ENCODE measurements at regions not wholly inside any gene's neighbourhood (a gene's known extent, or its start where the extent isn't known, plus 50 kb on each side); places are given as distances from the start of the nearest gene placed in this dataset.

DNA sequence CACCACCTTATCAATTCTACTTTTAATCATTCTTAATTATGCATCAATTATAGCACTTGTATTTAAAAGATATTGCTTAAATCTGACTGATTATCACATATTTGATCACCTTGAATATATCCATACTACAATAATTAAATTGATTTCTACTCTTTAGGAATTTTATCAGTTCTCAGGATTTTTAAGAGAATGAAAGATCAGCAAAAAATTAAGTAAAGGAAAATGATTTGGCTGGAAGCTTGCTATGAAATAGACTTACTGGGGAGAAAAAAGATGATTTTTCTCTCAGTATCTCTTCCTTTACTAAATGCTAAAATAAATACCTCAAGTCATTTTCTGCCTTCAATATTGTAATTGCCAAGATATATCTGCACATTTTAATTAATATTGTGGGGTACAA lies 848.6 kb downstream of the LTN1 start:
- H3K4me3 ChIP-seq (ENCODE audit: low read length in 3 of 3) = no peak overlapping the region
- H3K9ac ChIP-seq (ENCODE audit: low read depth in 1 of 3, low read length in 3 of 3) = no peak overlapping the region
- H3K36me3 ChIP-seq (ENCODE audit: control insufficient read depth in 3 of 3, insufficient read depth in 3 of 3, low read length in 3 of 3) = no peaks in the 10 kb centered on the region
- peaks cover 0 to 8% (median 0%) of the 10 kb centered on the region in 3 donors for H3K9me3 ChIP-seq (ENCODE audit: control insufficient read depth in 3 of 3, low read length in 3 of 3)
- H3K4me1 ChIP-seq (ENCODE audit: control insufficient read depth in 3 of 3, insufficient read depth in 3 of 3, low read length in 3 of 3) = peaks cover 0 to 7% (median 0%) of the 10 kb centered on the region in 3 donors
- no peaks in the 10 kb centered on the region for H3K27me3 ChIP-seq (ENCODE audit: control insufficient read depth in 3 of 3, insufficient read depth in 3 of 3, low read length in 3 of 3)
- H3K27ac ChIP-seq (ENCODE audit: low read depth, low read length) = no peak overlapping the region

DNA sequence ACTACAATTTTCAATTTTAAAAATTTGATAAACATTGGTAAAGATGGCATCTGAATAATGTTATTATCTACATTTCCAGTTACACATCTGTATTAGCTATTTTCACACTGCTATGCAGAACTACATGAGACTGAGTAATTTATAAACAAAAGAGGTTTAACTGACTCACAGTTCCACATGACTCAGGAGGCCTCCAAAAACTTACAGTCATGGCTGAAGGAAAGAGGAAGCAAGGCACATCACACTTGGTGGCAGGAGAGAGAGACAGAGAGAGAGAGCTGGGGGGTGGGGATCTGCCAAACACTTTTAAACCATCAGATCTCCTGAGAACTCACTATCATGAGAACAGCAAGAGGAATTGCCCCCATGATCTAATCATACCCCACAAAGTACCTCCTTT lies 850.0 kb downstream of the LTN1 start:
- Histone ChIP-seq H3K9ac (ENCODE audit: low read depth in 1 of 3, low read length in 3 of 3) (no peak overlapping the region), H3K4me3 (ENCODE audit: low read length in 3 of 3) (no peak overlapping the region), H3K9me3 (ENCODE audit: control insufficient read depth in 3 of 3, low read length in 3 of 3) (peaks cover 0 to 10% (median 0%) of the 10 kb centered on the region in 3 donors), H3K4me1 (ENCODE audit: control insufficient read depth in 3 of 3, insufficient read depth in 3 of 3, low read length in 3 of 3) (no peaks in the 10 kb centered on the region), H3K27ac (ENCODE audit: low read depth, low read length) (no peak overlapping the region), H3K27me3 (ENCODE audit: control insufficient read depth in 3 of 3, insufficient read depth in 3 of 3, low read length in 3 of 3) (no peaks in the 10 kb centered on the region), H3K36me3 (ENCODE audit: control insufficient read depth in 3 of 3, insufficient read depth in 3 of 3, low read length in 3 of 3) (no peaks in the 10 kb centered on the region)

GRCh38 chr21:28138272-28138671 lies 854.4 kb downstream of the LTN1 start:
- H3K4me3 ChIP-seq (ENCODE audit: low read length in 3 of 3) = no peak overlapping the region
- no peak overlapping the region for H3K9ac ChIP-seq (ENCODE audit: low read depth in 1 of 3, low read length in 3 of 3)
- no peaks in the 10 kb centered on the region for H3K36me3 ChIP-seq (ENCODE audit: control insufficient read depth in 3 of 3, insufficient read depth in 3 of 3, low read length in 3 of 3)
- H3K4me1 ChIP-seq (ENCODE audit: control insufficient read depth in 3 of 3, insufficient read depth in 3 of 3, low read length in 3 of 3) = no peaks in the 10 kb centered on the region
- peaks cover 0 to 10% (median 0%) of the 10 kb centered on the region in 3 donors for H3K9me3 ChIP-seq (ENCODE audit: control insufficient read depth in 3 of 3, low read length in 3 of 3)
- H3K27me3 ChIP-seq (ENCODE audit: control insufficient read depth in 3 of 3, insufficient read depth in 3 of 3, low read length in 3 of 3) = no peaks in the 10 kb centered on the region
- no peak overlapping the region for H3K27ac ChIP-seq (ENCODE audit: low read depth, low read length)

GRCh38 chr21:28136656-28137255 lies 855.9 kb downstream of the LTN1 start:
- H3K9me3 ChIP-seq (ENCODE audit: control insufficient read depth in 3 of 3, low read length in 3 of 3) = peaks cover 0 to 10% (median 0%) of the 10 kb centered on the region in 3 donors
- no peaks in the 10 kb centered on the region for H3K4me1 ChIP-seq (ENCODE audit: control insufficient read depth in 3 of 3, insufficient read depth in 3 of 3, low read length in 3 of 3)
- no peak overlapping the region for H3K4me3 ChIP-seq (ENCODE audit: low read length in 3 of 3)
- no peaks in the 10 kb centered on the region for H3K27me3 ChIP-seq (ENCODE audit: control insufficient read depth in 3 of 3, insufficient read depth in 3 of 3, low read length in 3 of 3)
- H3K36me3 ChIP-seq (ENCODE audit: control insufficient read depth in 3 of 3, insufficient read depth in 3 of 3, low read length in 3 of 3) = no peaks in the 10 kb centered on the region
- no peak overlapping the region for H3K27ac ChIP-seq (ENCODE audit: low read depth, low read length)
- no peak overlapping the region for H3K9ac ChIP-seq (ENCODE audit: low read depth in 1 of 3, low read length in 3 of 3)

GRCh38 chr21:28135646-28136045 lies 857.0 kb downstream of the LTN1 start:
- Histone ChIP-seq H3K9me3 (ENCODE audit: control insufficient read depth in 3 of 3, low read length in 3 of 3) (peaks cover 4 to 17% (median 5%) of the 10 kb centered on the region in 3 donors), H3K4me1 (ENCODE audit: control insufficient read depth in 3 of 3, insufficient read depth in 3 of 3, low read length in 3 of 3) (no peaks in the 10 kb centered on the region), H3K4me3 (ENCODE audit: low read length in 3 of 3) (no peak overlapping the region), H3K36me3 (ENCODE audit: control insufficient read depth in 3 of 3, insufficient read depth in 3 of 3, low read length in 3 of 3) (no peaks in the 10 kb centered on the region), H3K9ac (ENCODE audit: low read depth in 1 of 3, low read length in 3 of 3) (no peak overlapping the region), H3K27me3 (ENCODE audit: control insufficient read depth in 3 of 3, insufficient read depth in 3 of 3, low read length in 3 of 3) (no peaks in the 10 kb centered on the region), H3K27ac (ENCODE audit: low read depth, low read length) (no peak overlapping the region)

DNA sequence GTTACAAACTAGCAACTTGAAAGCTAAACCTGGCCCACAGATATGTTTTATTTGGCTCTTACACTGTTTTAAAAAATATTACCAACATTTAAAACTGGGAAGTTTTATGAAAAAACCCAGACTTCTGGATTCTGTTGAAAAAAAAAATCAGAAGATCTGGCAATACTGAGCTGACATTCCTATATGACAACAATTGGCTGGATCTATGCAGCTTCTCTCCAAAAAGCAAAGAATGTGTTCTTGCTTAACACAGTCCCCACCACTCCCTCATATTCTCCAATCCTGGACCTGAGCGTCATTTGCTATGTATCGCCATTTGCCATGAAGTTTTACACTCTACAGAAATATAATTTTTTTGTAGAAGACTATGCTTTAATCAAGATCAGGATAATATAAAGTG lies 859.6 kb downstream of the LTN1 start:
- no peaks in the 10 kb centered on the region for H3K4me1 ChIP-seq (ENCODE audit: control insufficient read depth in 3 of 3, insufficient read depth in 3 of 3, low read length in 3 of 3)
- no peak overlapping the region for H3K4me3 ChIP-seq (ENCODE audit: low read length in 3 of 3)
- no peaks in the 10 kb centered on the region for H3K27me3 ChIP-seq (ENCODE audit: control insufficient read depth in 3 of 3, insufficient read depth in 3 of 3, low read length in 3 of 3)
- H3K27ac ChIP-seq (ENCODE audit: low read depth, low read length) = no peak overlapping the region
- peaks cover 4 to 7% (median 6%) of the 10 kb centered on the region in 3 donors for H3K9me3 ChIP-seq (ENCODE audit: control insufficient read depth in 3 of 3, low read length in 3 of 3)
- H3K9ac ChIP-seq (ENCODE audit: low read depth in 1 of 3, low read length in 3 of 3) = no peak overlapping the region
- no peaks in the 10 kb centered on the region for H3K36me3 ChIP-seq (ENCODE audit: control insufficient read depth in 3 of 3, insufficient read depth in 3 of 3, low read length in 3 of 3)

- H3K9ac ChIP-seq (ENCODE audit: low read depth in 1 of 3, low read length in 3 of 3) = no peak overlapping the region
- H3K27me3 ChIP-seq (ENCODE audit: control insufficient read depth in 3 of 3, insufficient read depth in 3 of 3, low read length in 3 of 3) = no peaks in the 10 kb centered on the region
- H3K9me3 ChIP-seq (ENCODE audit: control insufficient read depth in 3 of 3, low read length in 3 of 3) = peaks cover 4 to 7% (median 6%) of the 10 kb centered on the region in 3 donors
- no peaks in the 10 kb centered on the region for H3K4me1 ChIP-seq (ENCODE audit: control insufficient read depth in 3 of 3, insufficient read depth in 3 of 3, low read length in 3 of 3)
- no peak overlapping the region for H3K4me3 ChIP-seq (ENCODE audit: low read length in 3 of 3)
- no peaks in the 10 kb centered on the region for H3K36me3 ChIP-seq (ENCODE audit: control insufficient read depth in 3 of 3, insufficient read depth in 3 of 3, low read length in 3 of 3)
- no peak overlapping the region for H3K27ac ChIP-seq (ENCODE audit: low read depth, low read length)
Measured at GRCh38 chr21:28132713-28133112, 860.0 kb downstream of the LTN1 start.

DNA sequence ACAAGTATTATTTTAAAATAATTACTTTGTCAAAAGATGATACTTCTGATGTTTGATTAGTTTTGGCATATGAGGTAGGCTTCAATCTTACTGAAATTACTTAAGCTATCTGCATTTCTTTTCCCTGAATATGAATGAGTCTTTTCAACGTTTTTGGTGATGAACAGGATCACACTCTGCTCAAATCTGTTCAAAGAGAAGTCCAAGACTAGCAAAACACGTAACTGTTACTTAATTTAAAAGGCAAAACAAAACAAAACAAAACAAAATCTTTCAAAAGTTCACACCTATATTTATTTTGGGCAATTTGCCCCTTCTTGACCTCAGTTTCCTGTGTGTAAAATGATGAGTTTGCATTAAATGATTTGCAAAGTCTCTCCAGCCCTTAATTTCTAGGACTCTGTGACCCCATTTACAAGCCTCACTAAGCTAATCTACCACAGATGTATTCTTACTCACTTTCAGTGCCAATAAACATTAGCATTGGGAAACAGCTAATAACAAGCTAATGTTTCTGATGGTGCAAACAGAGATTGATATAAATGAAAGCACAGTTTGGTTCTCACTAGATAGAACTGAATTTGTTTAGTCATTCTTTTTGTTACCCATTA lies 865.4 kb downstream of the LTN1 start:
- H3K9ac ChIP-seq (ENCODE audit: low read depth in 1 of 3, low read length in 3 of 3) = no peak overlapping the region
- no peaks in the 10 kb centered on the region for H3K36me3 ChIP-seq (ENCODE audit: control insufficient read depth in 3 of 3, insufficient read depth in 3 of 3, low read length in 3 of 3)
- H3K27me3 ChIP-seq (ENCODE audit: control insufficient read depth in 3 of 3, insufficient read depth in 3 of 3, low read length in 3 of 3) = no peaks in the 10 kb centered on the region
- peaks cover 4 to 7% (median 6%) of the 10 kb centered on the region in 3 donors for H3K9me3 ChIP-seq (ENCODE audit: control insufficient read depth in 3 of 3, low read length in 3 of 3)
- H3K27ac ChIP-seq (ENCODE audit: low read depth, low read length) = no peak overlapping the region
- H3K4me1 ChIP-seq (ENCODE audit: control insufficient read depth in 3 of 3, insufficient read depth in 3 of 3, low read length in 3 of 3) = no peaks in the 10 kb centered on the region
- no peak overlapping the region for H3K4me3 ChIP-seq (ENCODE audit: low read length in 3 of 3)

DNA sequence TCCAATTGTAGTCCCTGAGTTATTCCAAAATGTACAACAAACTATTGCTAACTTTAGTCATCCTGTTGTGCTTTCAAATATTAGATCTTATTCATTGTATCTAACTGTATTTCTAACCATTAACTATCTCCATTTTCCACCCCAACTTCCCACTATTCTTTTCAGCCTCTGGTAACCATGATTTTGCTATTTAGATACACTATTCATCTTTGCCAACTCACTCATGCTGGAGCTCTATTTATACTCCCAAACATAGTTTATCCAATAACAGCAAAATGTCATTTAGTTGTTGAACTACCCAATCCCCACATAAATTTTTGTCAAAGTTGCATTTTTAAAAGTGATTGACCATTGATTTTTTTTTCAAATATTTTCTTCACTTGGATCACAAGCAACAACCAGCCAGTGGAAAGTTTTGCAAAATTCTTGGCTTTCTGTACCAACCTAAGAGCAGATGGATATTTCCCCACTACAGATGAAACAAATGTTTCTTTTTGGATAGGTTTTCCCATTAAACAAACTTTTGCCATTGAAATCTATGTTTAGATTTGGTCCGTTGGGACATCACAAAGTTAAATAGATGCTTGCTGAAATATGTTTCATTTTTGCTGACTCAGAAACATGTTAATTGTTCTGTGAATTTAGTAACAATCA lies 866.0 kb downstream of the LTN1 start:
- H3K9ac ChIP-seq (ENCODE audit: low read depth in 1 of 3, low read length in 3 of 3) = no peak overlapping the region
- H3K27me3 ChIP-seq (ENCODE audit: control insufficient read depth in 3 of 3, insufficient read depth in 3 of 3, low read length in 3 of 3) = no peaks in the 10 kb centered on the region
- no peak overlapping the region for H3K4me3 ChIP-seq (ENCODE audit: low read length in 3 of 3)
- no peaks in the 10 kb centered on the region for H3K4me1 ChIP-seq (ENCODE audit: control insufficient read depth in 3 of 3, insufficient read depth in 3 of 3, low read length in 3 of 3)
- H3K9me3 ChIP-seq (ENCODE audit: control insufficient read depth in 3 of 3, low read length in 3 of 3) = peaks cover 4 to 7% (median 6%) of the 10 kb centered on the region in 3 donors
- no peak overlapping the region for H3K27ac ChIP-seq (ENCODE audit: low read depth, low read length)
- H3K36me3 ChIP-seq (ENCODE audit: control insufficient read depth in 3 of 3, insufficient read depth in 3 of 3, low read length in 3 of 3) = no peaks in the 10 kb centered on the region

DNA sequence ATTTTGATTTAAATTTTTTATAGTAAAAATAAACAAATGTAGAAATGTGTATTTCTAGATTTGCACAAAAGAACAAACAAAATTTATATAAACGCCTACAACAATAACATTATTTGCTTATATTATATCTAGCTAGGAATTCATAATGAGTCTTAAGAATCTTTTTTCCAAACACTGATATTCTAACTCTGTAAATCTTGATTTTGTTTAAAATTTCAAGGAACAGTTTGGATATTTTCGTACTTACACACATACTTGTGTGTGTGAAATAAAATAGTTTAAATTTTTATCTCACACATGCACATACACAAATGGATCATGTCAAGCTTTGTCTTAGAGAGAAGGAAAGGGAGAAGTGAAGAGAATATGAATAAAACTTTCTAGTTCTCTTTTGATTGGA lies 868.1 kb downstream of the LTN1 start:
- H3K27me3 ChIP-seq (ENCODE audit: control insufficient read depth in 3 of 3, insufficient read depth in 3 of 3, low read length in 3 of 3) = no peaks in the 10 kb centered on the region
- H3K9ac ChIP-seq (ENCODE audit: low read depth in 1 of 3, low read length in 3 of 3) = no peak overlapping the region
- H3K36me3 ChIP-seq (ENCODE audit: control insufficient read depth in 3 of 3, insufficient read depth in 3 of 3, low read length in 3 of 3) = no peaks in the 10 kb centered on the region
- H3K9me3 ChIP-seq (ENCODE audit: control insufficient read depth in 3 of 3, low read length in 3 of 3) = no peaks in the 10 kb centered on the region
- H3K4me1 ChIP-seq (ENCODE audit: control insufficient read depth in 3 of 3, insufficient read depth in 3 of 3, low read length in 3 of 3) = no peaks in the 10 kb centered on the region
- H3K4me3 ChIP-seq (ENCODE audit: low read length in 3 of 3) = no peak overlapping the region
- no peak overlapping the region for H3K27ac ChIP-seq (ENCODE audit: low read depth, low read length)

All from skeletal muscle tissue (tissue), 3 donors.